ENCODE measurements at regions not wholly inside any gene's neighbourhood (a gene's known extent, or its start where the extent isn't known, plus 50 kb on each side); places are given as distances from the start of the nearest gene placed in this dataset. TPM values are rescaled to one million over a fixed set of nuclear protein-coding genes. Genes with fewer than 3 reads are reported as not detected.
"Not testable (repeated sequence)": the region's sequence is repeated elsewhere in the genome, so short reads cannot be mapped to it uniquely, and the experiment has no call there.

DNA sequence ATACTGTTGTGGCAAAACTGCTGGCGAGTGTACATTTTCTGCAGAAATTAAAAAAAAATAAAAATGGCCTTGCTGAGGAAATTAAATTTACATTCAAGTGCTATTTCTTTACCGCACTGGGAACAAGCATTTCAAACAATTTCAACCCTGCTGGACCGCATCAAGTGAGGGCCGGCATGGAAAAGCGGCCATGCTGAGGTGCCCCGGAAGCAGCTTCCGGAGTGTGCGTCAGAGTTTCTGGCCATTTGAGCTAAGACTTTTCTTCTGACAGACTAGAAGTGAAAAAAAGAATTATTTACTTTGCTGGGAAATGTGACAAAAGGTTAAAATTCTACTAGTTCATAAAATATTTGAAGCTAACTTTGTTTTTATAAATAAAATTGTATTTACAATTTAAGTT, 337.0 kb downstream of the CACNA1B start:
- H3K9me3 ChIP-seq; DNase-seq; H3K27ac ChIP-seq; H3K36me3 ChIP-seq (replicated peaks in 1 of 2; ENCODE audit: insufficient read depth in 1 of 2, low read depth in 2 of 2); H3K4me1 ChIP-seq; H3K4me3 ChIP-seq; H3K27me3 ChIP-seq; intact Hi-C loops (cut with DNase I); ATAC-seq: not testable (repeated sequence)
- WGBS, 2 donors: 63 to 65% methylated on average over 6 to 8 of the region's 8 CpGs

GRCh38 chr9:138215588-138215987, 338.0 kb downstream of the CACNA1B start:
- intact Hi-C loops (cut with DNase I); H3K4me3 ChIP-seq; H3K36me3 ChIP-seq (replicated peaks in 1 of 2; ENCODE audit: insufficient read depth in 1 of 2, low read depth in 2 of 2); DNase-seq; H3K27ac ChIP-seq; H3K9me3 ChIP-seq; H3K4me1 ChIP-seq; H3K27me3 ChIP-seq; ATAC-seq: not testable (repeated sequence)
- WGBS, 2 donors: no CpG with 5 or more reads among the region's 2 CpGs

GRCh38 chr9:138216817-138217216, 339.2 kb downstream of the CACNA1B start:
- ATAC-seq; intact Hi-C loops (cut with DNase I); H3K27ac ChIP-seq; H3K4me3 ChIP-seq; H3K27me3 ChIP-seq; H3K4me1 ChIP-seq; H3K36me3 ChIP-seq (replicated peaks in 1 of 2; ENCODE audit: insufficient read depth in 1 of 2, low read depth in 2 of 2); DNase-seq; H3K9me3 ChIP-seq: not testable (repeated sequence)
- 46 to 61% methylated on average over 2 to 5 of the region's 9 CpGs for WGBS, 2 donors

- 18 to 40% methylated on average over 1 to 3 of the region's 5 CpGs for WGBS, 2 donors
- H3K4me1 ChIP-seq; DNase-seq; H3K4me3 ChIP-seq; H3K36me3 ChIP-seq (replicated peaks in 1 of 2; ENCODE audit: insufficient read depth in 1 of 2, low read depth in 2 of 2); H3K27ac ChIP-seq; H3K9me3 ChIP-seq; intact Hi-C loops (cut with DNase I); ATAC-seq; H3K27me3 ChIP-seq: not testable (repeated sequence)
These were observed 339.8 kb downstream of the CACNA1B start for GRCh38 chr9:138217284-138217850.

DNA sequence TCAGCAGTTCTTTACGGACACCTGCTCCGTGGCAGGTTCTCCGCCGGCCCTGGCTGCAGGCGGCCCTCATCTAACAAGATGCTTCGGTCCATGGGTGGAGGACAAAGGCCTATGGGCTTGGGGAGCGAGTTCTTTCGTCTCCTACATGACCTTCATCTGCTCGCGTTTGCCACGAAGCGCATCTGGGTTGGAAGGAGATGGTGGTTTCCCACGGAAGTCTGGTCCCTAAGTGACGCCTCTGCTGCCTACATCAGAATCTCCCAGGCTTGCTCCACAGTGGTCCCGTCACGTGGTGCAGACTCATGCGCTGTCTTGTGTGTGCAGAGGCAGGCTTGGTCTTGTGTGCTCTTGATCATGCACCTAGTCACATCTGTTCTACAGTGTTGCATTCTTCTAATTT, 341.7 kb downstream of the CACNA1B start:
- WGBS, 2 donors: 79 to 84% methylated on average over 5 of the region's 17 CpGs
- H3K4me3 ChIP-seq; ATAC-seq; H3K4me1 ChIP-seq; H3K9me3 ChIP-seq; DNase-seq; intact Hi-C loops (cut with DNase I); H3K27me3 ChIP-seq; H3K36me3 ChIP-seq (replicated peaks in 1 of 2; ENCODE audit: insufficient read depth in 1 of 2, low read depth in 2 of 2); H3K27ac ChIP-seq: not testable (repeated sequence)

DNA sequence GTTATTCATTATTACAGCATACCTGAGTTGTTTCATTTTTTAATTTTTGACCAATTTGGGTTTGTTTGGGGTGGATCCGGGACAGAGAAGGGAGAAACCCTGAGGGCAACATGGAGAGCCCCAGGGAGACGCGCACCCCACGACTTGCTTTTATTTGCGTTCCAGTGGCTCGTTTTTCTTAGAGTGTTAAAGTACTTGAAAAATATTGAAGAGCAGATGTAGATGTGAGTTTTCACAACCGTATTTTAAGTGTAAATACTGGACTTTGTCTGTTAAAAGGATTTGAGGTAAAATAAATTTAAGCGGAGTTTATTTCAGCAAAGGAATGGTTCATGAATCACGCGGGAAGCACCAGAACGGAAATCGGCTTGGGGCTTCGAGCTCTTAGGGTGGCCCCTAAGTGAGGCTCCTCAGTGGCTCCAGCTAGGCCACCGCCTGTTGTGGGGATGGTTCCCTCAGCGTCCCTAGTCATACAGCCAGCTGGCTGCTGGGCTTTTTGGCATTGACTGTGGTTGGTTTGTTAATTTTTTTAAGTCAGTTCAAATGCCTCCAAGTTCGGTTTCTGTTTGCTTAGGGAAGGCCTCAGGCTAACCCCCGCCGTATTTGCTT, 344.0 kb downstream of the CACNA1B start:
- 74 to 76% methylated on average over 6 to 8 of the region's 18 CpGs for WGBS, 2 donors
- H3K27me3 ChIP-seq; H3K4me1 ChIP-seq; DNase-seq; H3K9me3 ChIP-seq; H3K4me3 ChIP-seq; H3K27ac ChIP-seq; H3K36me3 ChIP-seq (replicated peaks in 1 of 2; ENCODE audit: insufficient read depth in 1 of 2, low read depth in 2 of 2); intact Hi-C loops (cut with DNase I): not testable (repeated sequence)
- ATAC-seq: peak; percentile 10

DNA sequence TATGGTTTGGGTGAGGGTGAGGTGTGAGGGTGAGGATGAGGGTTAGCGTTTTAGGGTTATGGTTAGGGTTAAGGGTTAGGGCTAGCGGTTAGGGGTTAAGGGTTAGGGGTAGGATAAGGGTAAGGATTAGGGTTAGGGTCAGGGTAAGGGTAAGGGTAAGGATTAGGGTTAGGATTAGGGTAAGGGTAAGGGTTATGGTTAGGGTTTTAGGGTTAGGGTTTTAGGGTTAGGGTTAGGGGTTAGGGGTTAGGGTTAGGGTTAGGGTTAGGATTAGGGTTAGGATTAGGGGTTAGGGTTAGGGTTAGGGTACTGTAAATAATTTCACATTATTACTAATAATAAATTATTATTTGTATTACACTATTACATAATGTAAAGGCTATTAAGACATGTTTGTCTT, 359.5 kb downstream of the CACNA1B start:
- H3K27ac ChIP-seq; ATAC-seq; intact Hi-C loops (cut with DNase I); H3K27me3 ChIP-seq; H3K4me1 ChIP-seq; H3K36me3 ChIP-seq (replicated peaks in 1 of 2; ENCODE audit: insufficient read depth in 1 of 2, low read depth in 2 of 2); H3K4me3 ChIP-seq; DNase-seq; H3K9me3 ChIP-seq: not testable (repeated sequence)
- WGBS, 2 donors: 100% methylated on average over 1 of the region's 2 CpGs; no CpG with 5 or more reads in 1 of the 2 donors

- ATAC-seq, H3K4me1 ChIP-seq: not testable (repeated sequence)
- no CpG with 5 or more reads among the region's 11 CpGs for WGBS, 2 donors
These were observed 405.3 kb downstream of the CACNA1B start for GRCh38 chr9:138282903-138283302.

More at GRCh38 chr9:138282903-138283302, 405.3 kb downstream of the CACNA1B start:
- H3K9me3 ChIP-seq; H3K4me3 ChIP-seq; DNase-seq; H3K27ac ChIP-seq; H3K36me3 ChIP-seq (replicated peaks in 1 of 2; ENCODE audit: insufficient read depth in 1 of 2, low read depth in 2 of 2); H3K27me3 ChIP-seq; intact Hi-C loops (cut with DNase I): not testable (repeated sequence)

Small RNAs in the stretch of these regions (small RNA-seq; reads per million reads assigned to genes)
- gene RNU6-785P: not detected

Data from body of pancreas (tissue), 4 donors.